Aorta (tissue), 5 donors: ENCODE measurements at regions not wholly inside any gene's neighbourhood (a gene's known extent, or its start where the extent isn't known, plus 50 kb on each side); places are given as distances from the start of the nearest gene placed in this dataset.
A peak's percentile ranks its signal among the peaks of the same experiment; 100 is the strongest.

Experiments used
- ATAC-seq: fragments of 200-7000 bp; cut with Tn5 transposase; one replicate; pipeline ENCODE4 v1.9.1; 2022; ENCODE audit warnings: moderate library complexity; ENCODE audit not compliant: low FRiP score
- DNase-seq, 2 donors: peaks; one replicate each; pipeline ENCODE4 v3.0.0-alpha.2; 2020
- H3K27ac ChIP-seq, 2 donors: one replicate each; pipeline ENCODE4 v1.5.1; 2013; ENCODE audit warnings: low read length in 2 of 2, mild to moderate bottlenecking in 2 of 2, moderate library complexity in 2 of 2, control low read depth in 1 of 2, inconsistent platforms in 1 of 2, low read depth in 1 of 2
- H3K27me3 ChIP-seq, 2 donors: one replicate each; pipeline ENCODE4 v1.6.1; 2013; ENCODE audit warnings: control low read depth in 1 of 2, low read length in 1 of 2, mild to moderate bottlenecking in 1 of 2, moderate library complexity in 1 of 2; ENCODE audit not compliant: insufficient read depth in 2 of 2, control insufficient read depth in 1 of 2
- H3K36me3 ChIP-seq, 2 donors: one replicate each; pipeline ENCODE4 v1.6.1; 2013; ENCODE audit warnings: control low read depth in 1 of 2, low read length in 1 of 2, mild to moderate bottlenecking in 1 of 2; ENCODE audit not compliant: insufficient read depth in 2 of 2, control insufficient read depth in 1 of 2
- H3K4me1 ChIP-seq, 2 donors: one replicate each; pipeline ENCODE4 v1.6.1; 2013; ENCODE audit warnings: low read length in 2 of 2, control low read depth in 1 of 2, mild to moderate bottlenecking in 1 of 2, moderate library complexity in 1 of 2; ENCODE audit not compliant: insufficient read depth in 2 of 2, control insufficient read depth in 1 of 2
- H3K4me3 ChIP-seq, 2 donors: one replicate each; pipeline ENCODE4 v1.5.1; 2013; ENCODE audit warnings: low read length in 2 of 2, control low read depth in 1 of 2, mild to moderate bottlenecking in 1 of 2
- H3K9me3 ChIP-seq: one replicate; pipeline ENCODE4 v1.6.1; 2013; ENCODE audit warnings: mild to moderate bottlenecking, low read length; ENCODE audit not compliant: control insufficient read depth
- WGBS, 2 donors: extraction: QIAGEN DNeasy Blood & Tissue Kit; methylation state at CpG; one replicate each; pipeline ENCODE4 v1.1.7; 2013; 5-methylcytosine and 5-hydroxymethylcytosine counted together
- intact Hi-C, 2 donors: fragments of 100-400 bp; cut with DNase I; formaldehyde crosslinking; loops; one replicate each; pipeline versions ENCODE4 v1.14.2 to v1.15.0; 2022
- donor health status: healthy with polysubstance abuse.
- donor health status: Bipolar disorder and iron deficiency.
- donor health status: DM: no; HTN: no; CAD: no.
- donor health status: DM: no; HTN: no; CAD: no.
- donor health status: DM: yes; HTN: yes; CAD: no.

DNA sequence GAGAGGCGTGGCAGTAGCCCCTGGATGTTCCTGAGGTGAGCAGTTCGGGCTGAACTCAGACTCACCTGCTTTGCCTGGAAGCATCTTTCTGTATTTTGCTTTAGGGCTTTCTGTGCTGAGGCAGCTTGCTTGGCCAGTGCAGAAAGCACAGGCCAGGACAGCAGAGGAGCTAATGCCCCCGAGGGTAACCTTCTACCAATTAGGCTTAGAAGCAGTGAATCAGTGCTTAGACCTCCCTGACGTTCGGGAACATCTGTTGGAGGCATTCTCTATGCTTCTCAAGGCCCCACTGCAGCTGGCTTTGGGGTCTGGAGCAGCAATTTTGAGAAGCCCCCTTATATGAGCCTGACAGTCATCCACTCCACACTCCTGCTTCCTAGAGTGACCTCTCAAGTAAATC, 350.7 kb upstream of the PROK2 start:
- intact Hi-C loops: no loop called here
- DNase-seq (no peak), ATAC-seq (no peak)
- H3K36me3 ChIP-seq: no peaks in the 10 kb centered on the region
- 92% methylated on average over 5 of the region's 5 CpGs for WGBS, 2 donors
- H3K27me3 ChIP-seq: no peaks in the 10 kb centered on the region
- H3K4me3 ChIP-seq: no peak overlapping the region
- peaks cover 0 to 2% of the 10 kb centered on the region in 2 donors for H3K4me1 ChIP-seq
- H3K27ac ChIP-seq: no peak overlapping the region
- no peaks in the 10 kb centered on the region for H3K9me3 ChIP-seq

DNA sequence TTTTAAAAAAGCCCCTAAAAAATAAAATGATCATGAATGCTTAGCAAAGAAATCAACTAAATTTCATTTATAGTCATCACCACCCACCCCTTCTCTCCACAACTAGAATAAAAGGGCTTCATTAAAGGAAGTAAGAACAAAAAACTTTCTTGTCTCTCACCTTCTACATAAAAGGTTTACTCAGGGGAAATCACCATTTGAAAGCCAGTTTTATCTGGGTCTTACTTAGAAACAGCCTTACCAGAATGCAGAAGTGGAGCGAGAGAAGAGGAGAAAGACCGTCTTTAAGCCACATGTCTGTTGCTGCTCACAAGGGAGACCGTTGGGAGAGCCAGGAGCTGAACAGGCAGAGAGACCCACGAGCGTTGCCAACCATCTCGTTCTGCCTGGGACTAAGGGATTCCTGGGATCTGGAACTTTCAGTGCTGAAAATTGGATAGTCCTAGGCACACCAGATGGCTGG, 350.1 kb upstream of the PROK2 start:
- Histone ChIP-seq H3K36me3 (no peaks in the 10 kb centered on the region), H3K4me3 (no peak overlapping the region), H3K4me1 (peaks cover 0 to 2% of the 10 kb centered on the region in 2 donors), H3K9me3 (no peaks in the 10 kb centered on the region), H3K27ac (no peak overlapping the region), H3K27me3 (no peaks in the 10 kb centered on the region)
- WGBS, 2 donors: 37 to 43% methylated on average over 6 of the region's 6 CpGs
- DNase-seq (no peak), ATAC-seq (no peak)
- intact Hi-C loops: no loop called here

GRCh38 chr3:72133329-72134011, 348.5 kb upstream of the PROK2 start:
- H3K27ac ChIP-seq: no peak overlapping the region
- WGBS, 2 donors: 88 to 89% methylated on average over 7 of the region's 7 CpGs
- intact Hi-C loops: no loop called here
- H3K27me3 ChIP-seq: no peaks in the 10 kb centered on the region
- H3K9me3 ChIP-seq: no peaks in the 10 kb centered on the region
- H3K4me1 ChIP-seq: peaks cover 2 to 8% of the 10 kb centered on the region in 2 donors
- no peak overlapping the region for H3K4me3 ChIP-seq
- ATAC-seq: no peak
- H3K36me3 ChIP-seq: no peaks in the 10 kb centered on the region
- no peak for DNase-seq

GRCh38 chr3:72131899-72132298, 347.0 kb upstream of the PROK2 start:
- no peak overlapping the region for H3K27ac ChIP-seq
- no peak for DNase-seq

GRCh38 chr3:72130565-72130964, 345.6 kb upstream of the PROK2 start:
- H3K4me3 ChIP-seq: no peak overlapping the region
- H3K27ac ChIP-seq: no peak overlapping the region
- no peaks in the 10 kb centered on the region for H3K9me3 ChIP-seq
- no peak for ATAC-seq
- DNase-seq: no peak
- WGBS, 2 donors: 93 to 99% methylated on average over 3 of the region's 3 CpGs
- H3K36me3 ChIP-seq: no peaks in the 10 kb centered on the region
- intact Hi-C loops: no loop called here
- no peaks in the 10 kb centered on the region for H3K27me3 ChIP-seq
- H3K4me1 ChIP-seq: peaks cover 4 to 15% of the 10 kb centered on the region in 2 donors

More at GRCh38 chr3:72131899-72132298, 347.0 kb upstream of the PROK2 start:
- no peak for ATAC-seq
- Histone ChIP-seq H3K4me3 (no peak overlapping the region), H3K4me1 (peaks cover 4 to 14% of the 10 kb centered on the region in 2 donors), H3K9me3 (no peaks in the 10 kb centered on the region), H3K36me3 (no peaks in the 10 kb centered on the region), H3K27me3 (no peaks in the 10 kb centered on the region)
- WGBS, 2 donors: 89 to 100% methylated on average over 1 of the region's 1 CpG
- intact Hi-C loops: no loop called here

- H3K4me3 ChIP-seq: no peak overlapping the region
- no peak for DNase-seq
- peak; percentile 60 for ATAC-seq
- 5 to 8% methylated on average over 5 of the region's 5 CpGs for WGBS, 2 donors
- no peaks in the 10 kb centered on the region for H3K27me3 ChIP-seq
- H3K4me1 ChIP-seq: peaks cover 4 to 19% of the 10 kb centered on the region in 2 donors
- no peaks in the 10 kb centered on the region for H3K9me3 ChIP-seq
- H3K27ac ChIP-seq: peak overlapping the region; percentile 12 to 32
- H3K36me3 ChIP-seq: no peaks in the 10 kb centered on the region
- intact Hi-C loops: loop anchor here in 1 of 2 donors (2.0 to 10.0 kb wide), 3 partner anchors 25 to 205 kb away; no protein-coding TSS in a partner anchor
Observed at GRCh38 chr3:72129501-72130094, 344.6 kb upstream of the PROK2 start.

DNA sequence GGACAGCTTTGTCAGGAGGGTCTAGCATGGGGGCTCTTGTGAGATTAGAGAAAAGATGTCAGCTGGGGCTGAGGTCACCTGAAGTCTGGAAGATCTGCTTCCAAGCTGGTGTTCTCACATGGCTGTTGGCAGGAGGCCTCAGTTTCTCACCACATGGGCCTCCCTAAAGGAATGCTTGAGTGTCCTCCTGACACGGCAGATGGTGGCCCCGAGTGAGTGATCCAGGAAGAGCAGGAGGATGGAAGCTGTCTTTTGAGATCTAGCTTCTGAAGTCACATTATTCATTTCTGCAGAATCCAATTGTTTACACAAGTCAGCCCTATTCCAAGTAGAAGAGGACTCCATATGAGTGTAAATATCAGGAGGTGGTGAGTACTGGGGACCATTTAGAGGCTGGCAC, 344.0 kb upstream of the PROK2 start:
- ATAC-seq (no peak), DNase-seq (no peak)
- Histone ChIP-seq H3K4me1 (peaks cover 4 to 19% of the 10 kb centered on the region in 2 donors), H3K4me3 (no peak overlapping the region), H3K27ac (peak overlapping the region in 1 of 2 donors; percentile 37), H3K36me3 (no peaks in the 10 kb centered on the region), H3K9me3 (no peaks in the 10 kb centered on the region), H3K27me3 (no peaks in the 10 kb centered on the region)
- intact Hi-C loops: loop anchor here in 1 of 2 donors (2.0 to 10.0 kb wide), 3 partner anchors 26 to 206 kb away; no protein-coding TSS in a partner anchor
- WGBS, 2 donors: 40 to 42% methylated on average over 2 of the region's 2 CpGs

DNA sequence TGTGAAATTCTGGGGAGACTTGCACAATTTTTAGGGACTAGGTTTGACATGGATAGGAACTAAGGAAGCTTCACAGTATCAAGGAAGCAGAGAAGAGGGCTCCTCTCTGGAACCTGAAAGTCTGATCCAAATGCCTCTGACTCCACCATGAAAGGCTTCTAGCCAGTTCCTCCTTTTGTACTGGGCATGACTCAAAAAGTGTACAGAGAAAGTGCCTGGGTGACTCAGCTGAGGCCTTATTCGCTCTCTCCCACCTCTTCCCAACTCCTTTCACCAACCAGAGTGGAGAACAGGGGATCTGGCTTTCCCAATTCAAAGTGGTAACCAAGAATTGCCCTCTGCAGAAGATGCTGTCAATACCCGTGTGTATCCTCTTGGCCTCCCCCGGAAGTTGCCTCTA, 342.9 kb upstream of the PROK2 start:
- DNase-seq (no peak), ATAC-seq (no peak)
- H3K27me3 ChIP-seq: no peaks in the 10 kb centered on the region
- intact Hi-C loops: loop anchor here in 1 of 2 donors (2.0 to 10.0 kb wide), 3 partner anchors 27 to 207 kb away; no protein-coding TSS in a partner anchor
- H3K36me3 ChIP-seq: no peaks in the 10 kb centered on the region
- no peaks in the 10 kb centered on the region for H3K9me3 ChIP-seq
- WGBS, 2 donors: 80 to 83% methylated on average over 3 of the region's 3 CpGs
- no peak overlapping the region for H3K4me3 ChIP-seq
- peaks cover 4 to 19% of the 10 kb centered on the region in 2 donors for H3K4me1 ChIP-seq
- H3K27ac ChIP-seq: no peak overlapping the region

GRCh38 chr3:72127224-72127612, 342.3 kb upstream of the PROK2 start:
- DNase-seq: no peak
- ATAC-seq: no peak
- Histone ChIP-seq H3K27me3 (no peaks in the 10 kb centered on the region), H3K4me3 (no peak overlapping the region), H3K36me3 (no peaks in the 10 kb centered on the region), H3K9me3 (no peaks in the 10 kb centered on the region), H3K4me1 (peaks cover 4 to 19% of the 10 kb centered on the region in 2 donors), H3K27ac (no peak overlapping the region)
- intact Hi-C loops: loop anchor here in 1 of 2 donors (10.0 kb wide), 1 partner anchor 208 kb away; no protein-coding TSS in a partner anchor
- 96 to 97% methylated on average over 4 of the region's 4 CpGs for WGBS, 2 donors
